Tibial nerve (tissue), 4 donors: ENCODE measurements at regions not wholly inside any gene's neighbourhood (a gene's known extent, or its start where the extent isn't known, plus 50 kb on each side); places are given as distances from the start of the nearest gene placed in this dataset.

Experiments
- DNase-seq, 2 donors: peaks; one replicate each; pipeline ENCODE4 v3.0.0-alpha.2; 2019; ENCODE audit warnings: low spot score in 2 of 2
- H3K27ac ChIP-seq, 4 donors: fragments of 200-600 bp; sonication (generic) in 3 of 4; one replicate each; pipeline ENCODE4 v1.5.1; 2017 to 2019; ENCODE audit warnings: mild to moderate bottlenecking in 1 of 4
- H3K27me3 ChIP-seq, 2 donors: fragments of 200-600 bp; sonication (generic) in 1 of 2; one replicate each; pipeline versions ENCODE4 v1.5.1 to v1.6.0; 2017 to 2019
- H3K36me3 ChIP-seq, 3 donors: fragments of 200-600 bp; sonication (generic); one replicate each; pipeline ENCODE4 v1.5.1; 2018 to 2019
- H3K4me1 ChIP-seq, 4 donors: fragments of 200-600 bp; sonication (generic) in 3 of 4; one replicate each; pipeline ENCODE4 v1.5.1; 2017 to 2019
- H3K4me3 ChIP-seq, 4 donors: fragments of 200-600 bp; sonication (generic) in 3 of 4; one replicate each; pipeline ENCODE4 v1.5.1; 2017 to 2019; ENCODE audit warnings: mild to moderate bottlenecking in 1 of 4, moderate library complexity in 1 of 4
- H3K9me3 ChIP-seq, 4 donors: fragments of 200-600 bp; sonication (generic) in 3 of 4; one replicate each; pipeline ENCODE4 v1.5.1; 2017 to 2019
- CTCF ChIP-seq, 5 experiments: fragments of 200-600 bp in 3 of 5; fragments of 450-650 bp in 2 of 5; sonication (generic) in 3 of 5; IDR thresholded peaks; one replicate each; pipeline ENCODE4 v1.5.1; 2016 to 2019; ENCODE audit warnings: antibody characterized with exemption in 5 of 5, mild to moderate bottlenecking in 3 of 5, moderate library complexity in 2 of 5
- EP300 ChIP-seq, 2 donors: sonication (generic); formaldehyde crosslinking; IDR thresholded peaks; one replicate each; pipeline ENCODE4 v1.6.1; 2017; ENCODE audit warnings: antibody characterized with exemption in 2 of 2, mild to moderate bottlenecking in 1 of 2
- POLR2A ChIP-seq, 2 donors: fragments of 450-650 bp; IDR thresholded peaks; one replicate each; pipeline ENCODE4 v1.6.1; 2017; ENCODE audit warnings: antibody characterized with exemption in 2 of 2, mild to moderate bottlenecking in 2 of 2, moderate library complexity in 2 of 2
- WGBS, 2 donors: methylation state at CpG; one replicate each; pipeline ENCODE4 v1.1.5; 2018; 5-methylcytosine and 5-hydroxymethylcytosine counted together

DNA sequence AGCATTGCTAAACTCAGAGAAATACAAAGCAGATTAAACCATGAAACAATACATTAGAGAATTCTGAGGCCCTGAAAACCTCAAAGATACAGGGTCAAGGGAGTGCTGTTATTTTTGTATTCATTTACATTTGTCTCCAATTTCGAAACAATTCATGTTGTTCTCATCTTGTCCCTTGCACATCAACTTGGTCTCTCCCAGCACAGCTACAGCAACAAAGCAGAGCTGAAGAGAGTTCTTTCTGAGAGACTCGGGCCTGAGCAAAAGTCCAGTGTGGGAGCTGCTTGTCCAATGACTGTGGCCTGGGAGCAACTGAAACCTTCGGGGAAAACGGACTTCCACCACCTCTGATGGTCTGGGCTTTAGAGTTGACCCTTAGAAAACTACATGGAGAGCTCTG, 79.4 kb upstream of the CDKN3 start:
- no peak overlapping the region for H3K27ac ChIP-seq
- 59% methylated on average over 4 of the region's 4 CpGs for WGBS, 2 donors
- no peak for TF ChIP-seq POLR2A (IDR thresholded peaks at IDR 0.05)
- TF ChIP-seq EP300 (IDR thresholded peaks at IDR 0.05): no peak
- no peak for TF ChIP-seq CTCF (IDR thresholded peaks at IDR 0.05)
- H3K4me3 ChIP-seq: no peak overlapping the region
- DNase-seq: no peak
- no peaks in the 10 kb centered on the region for H3K27me3 ChIP-seq
- H3K9me3 ChIP-seq: no peaks in the 10 kb centered on the region
- no peaks in the 10 kb centered on the region for H3K36me3 ChIP-seq
- peaks cover 0 to 2% (median 0%) of the 10 kb centered on the region in 4 donors for H3K4me1 ChIP-seq

GRCh38 chr14:54322246-54322645, 74.6 kb upstream of the CDKN3 start:
- no peaks in the 10 kb centered on the region for H3K4me1 ChIP-seq
- H3K27ac ChIP-seq: no peak overlapping the region
- H3K27me3 ChIP-seq: no peaks in the 10 kb centered on the region
- no peak for TF ChIP-seq POLR2A (IDR thresholded peaks at IDR 0.05)
- TF ChIP-seq EP300 (IDR thresholded peaks at IDR 0.05): no peak
- no peak for TF ChIP-seq CTCF (IDR thresholded peaks at IDR 0.05)
- WGBS, 2 donors: 86 to 90% methylated on average over 7 of the region's 7 CpGs
- no peaks in the 10 kb centered on the region for H3K9me3 ChIP-seq
- DNase-seq: no peak
- H3K4me3 ChIP-seq: no peak overlapping the region
- H3K36me3 ChIP-seq: no peaks in the 10 kb centered on the region

DNA sequence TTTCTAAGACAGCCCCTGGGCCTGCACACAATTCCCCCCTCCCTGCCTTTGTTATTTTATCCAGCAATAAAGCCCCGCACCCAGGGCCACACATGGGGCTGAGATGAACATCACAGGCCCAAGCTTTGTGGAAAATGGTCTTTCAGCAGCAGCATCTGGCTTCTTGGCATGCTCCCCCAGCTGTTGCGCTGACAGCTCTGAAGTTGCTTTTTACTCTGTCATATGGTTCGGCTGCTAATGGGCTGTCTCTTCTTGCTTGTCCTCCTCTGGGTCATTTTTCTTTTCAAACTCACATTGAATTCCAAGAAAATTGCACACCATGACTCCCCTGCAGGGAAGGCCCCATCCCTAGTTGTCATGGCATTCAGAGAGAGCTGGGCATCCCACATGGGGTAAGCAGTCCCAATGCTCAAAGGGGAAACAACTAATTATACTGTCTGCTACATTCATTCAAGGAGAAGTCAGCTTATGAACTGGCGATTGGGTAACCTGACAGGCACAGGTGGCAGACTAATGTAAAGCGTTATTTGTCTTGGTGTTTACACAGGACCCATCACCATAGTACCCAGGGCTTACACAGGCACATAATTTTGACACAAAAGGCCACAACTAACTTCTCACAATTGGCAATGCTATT, 74.0 kb upstream of the CDKN3 start:
- H3K36me3 ChIP-seq: no peaks in the 10 kb centered on the region
- H3K4me3 ChIP-seq: no peak overlapping the region
- TF ChIP-seq POLR2A (IDR thresholded peaks at IDR 0.05): no peak
- H3K27ac ChIP-seq: no peak overlapping the region
- H3K9me3 ChIP-seq: no peaks in the 10 kb centered on the region
- no peaks in the 10 kb centered on the region for H3K4me1 ChIP-seq
- DNase-seq: no peak
- no peaks in the 10 kb centered on the region for H3K27me3 ChIP-seq
- WGBS, 2 donors: 73 to 79% methylated on average over 5 of the region's 5 CpGs

DNA sequence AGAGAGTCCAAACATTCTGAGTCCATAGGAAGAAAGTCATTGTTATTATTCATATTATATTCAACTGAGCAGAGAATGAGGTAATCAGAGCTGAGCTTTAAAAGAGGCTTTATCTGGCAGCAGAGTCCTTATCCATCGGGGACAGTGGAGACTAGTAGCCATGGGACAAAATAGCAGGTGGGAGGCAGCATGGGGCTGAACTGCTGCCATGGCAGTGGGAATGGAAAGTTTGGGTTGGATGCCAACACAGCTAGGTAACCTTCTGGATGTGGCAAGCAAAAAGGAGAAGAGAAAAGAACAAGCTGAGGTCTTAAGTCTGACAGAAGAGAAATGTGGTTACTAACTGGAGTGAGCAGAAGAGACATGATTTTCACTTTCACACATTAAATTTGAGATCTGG, 71.0 kb upstream of the CDKN3 start:
- Histone ChIP-seq H3K4me3 (no peak overlapping the region), H3K27ac (no peak overlapping the region), H3K36me3 (no peaks in the 10 kb centered on the region), H3K27me3 (no peaks in the 10 kb centered on the region), H3K9me3 (no peaks in the 10 kb centered on the region), H3K4me1 (peaks cover 0 to 11% (median 4%) of the 10 kb centered on the region in 4 donors)
- no peak for TF ChIP-seq POLR2A (IDR thresholded peaks at IDR 0.05)
- no peak for TF ChIP-seq CTCF (IDR thresholded peaks at IDR 0.05)
- no peak for TF ChIP-seq EP300 (IDR thresholded peaks at IDR 0.05)
- no peak for DNase-seq
- WGBS, 2 donors: 46 to 62% methylated on average over 1 of the region's 1 CpG

DNA sequence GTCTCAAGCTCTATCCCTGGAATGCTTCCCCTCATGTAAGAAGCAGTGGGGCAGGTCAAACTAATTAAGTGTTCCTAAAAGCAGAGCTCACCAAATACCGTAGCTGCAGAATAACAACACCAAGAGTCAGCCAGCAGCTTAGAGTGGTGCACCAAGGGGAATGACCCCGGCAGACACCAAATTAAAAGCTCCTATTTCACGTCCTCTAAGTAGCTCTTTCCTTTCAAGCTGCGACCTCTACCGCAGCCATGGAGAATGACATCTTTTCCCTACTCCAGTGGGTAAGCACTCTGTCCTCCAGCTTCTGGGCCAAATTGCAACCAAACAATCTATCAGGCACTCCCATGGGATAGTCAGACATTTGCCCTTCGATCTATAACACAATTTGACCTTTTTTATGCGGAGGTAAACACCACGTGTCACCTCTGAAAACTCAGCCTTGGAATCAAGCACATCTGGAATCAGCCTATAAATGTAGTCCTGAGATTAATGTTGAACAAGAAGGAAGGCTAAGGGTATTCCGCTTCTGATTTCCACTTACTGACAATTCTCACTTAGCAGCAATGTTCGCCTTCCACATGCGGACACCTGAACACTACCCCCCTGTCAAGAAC, 67.6 kb upstream of the CDKN3 start:
- no peaks in the 10 kb centered on the region for H3K27me3 ChIP-seq
- TF ChIP-seq CTCF (IDR thresholded peaks at IDR 0.05) (peak; percentile 49 to 70 (median 56)), EP300 (IDR thresholded peaks at IDR 0.05) (peak in 1 of 2 donors; percentile 43), POLR2A (IDR thresholded peaks at IDR 0.05) (no peak)
- no peak overlapping the region for H3K4me3 ChIP-seq
- H3K9me3 ChIP-seq: no peaks in the 10 kb centered on the region
- H3K4me1 ChIP-seq: peaks cover 0 to 11% (median 4%) of the 10 kb centered on the region in 4 donors
- DNase-seq: peak; percentile 17 to 48
- 26 to 29% methylated on average over 11 of the region's 11 CpGs for WGBS, 2 donors
- no peak overlapping the region for H3K27ac ChIP-seq
- H3K36me3 ChIP-seq: no peaks in the 10 kb centered on the region
